Coronary artery (tissue), 2 donors: ENCODE measurements at regions not wholly inside any gene's neighbourhood (a gene's known extent, or its start where the extent isn't known, plus 50 kb on each side); places are given as distances from the start of the nearest gene placed in this dataset.
"Not testable (repeated sequence)": the region's sequence is repeated elsewhere in the genome, so short reads cannot be mapped to it uniquely, and the experiment has no call there.

Source experiments
- DNase-seq: peaks from one replicate; pipeline ENCODE4 v3.0.0-alpha.2; 2017; ENCODE audit warnings: low spot score
- H3K27ac ChIP-seq, 2 donors: fragments of 200-600 bp; sonication (generic); one replicate each; pipeline ENCODE4 v1.5.1; 2016 to 2019
- H3K4me3 ChIP-seq: fragments of 200-600 bp; sonication (generic); 2 replicates; pipeline ENCODE4 v1.5.1; 2016; ENCODE audit warnings: mild to moderate bottlenecking, moderate library complexity
- TF ChIP-seq, protein P1 (sequence below): fragments of 200-600 bp; sonication (generic); IDR thresholded peaks from one replicate; pipeline ENCODE4 v1.5.1; 2019; ENCODE audit warnings: antibody characterized with exemption

DNA sequence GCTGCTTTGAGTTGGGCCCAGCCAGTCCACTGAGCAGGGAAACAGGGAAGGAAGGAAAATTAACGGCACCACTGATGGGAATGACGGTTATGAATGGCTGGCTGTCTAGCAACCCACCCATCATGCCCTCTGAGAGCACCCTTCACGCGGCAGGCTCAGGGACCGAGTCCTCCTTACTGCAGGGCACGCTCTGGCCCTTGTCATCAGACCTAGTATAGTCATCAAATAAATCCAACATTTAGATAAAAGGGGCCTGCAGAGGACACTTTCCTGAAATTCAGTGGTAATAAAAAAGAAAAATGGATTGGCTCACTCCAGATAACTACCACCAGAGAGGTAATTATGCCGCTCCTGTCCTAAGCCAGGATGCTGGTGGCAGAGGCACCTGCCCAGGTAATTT is 509.4 kb downstream of the MATN1 start:
- DNase-seq, result no peak
- no peak overlapping the region for H3K4me3 ChIP-seq
- H3K27ac ChIP-seq, result no peak overlapping the region
- TF ChIP-seq, protein P1, sequence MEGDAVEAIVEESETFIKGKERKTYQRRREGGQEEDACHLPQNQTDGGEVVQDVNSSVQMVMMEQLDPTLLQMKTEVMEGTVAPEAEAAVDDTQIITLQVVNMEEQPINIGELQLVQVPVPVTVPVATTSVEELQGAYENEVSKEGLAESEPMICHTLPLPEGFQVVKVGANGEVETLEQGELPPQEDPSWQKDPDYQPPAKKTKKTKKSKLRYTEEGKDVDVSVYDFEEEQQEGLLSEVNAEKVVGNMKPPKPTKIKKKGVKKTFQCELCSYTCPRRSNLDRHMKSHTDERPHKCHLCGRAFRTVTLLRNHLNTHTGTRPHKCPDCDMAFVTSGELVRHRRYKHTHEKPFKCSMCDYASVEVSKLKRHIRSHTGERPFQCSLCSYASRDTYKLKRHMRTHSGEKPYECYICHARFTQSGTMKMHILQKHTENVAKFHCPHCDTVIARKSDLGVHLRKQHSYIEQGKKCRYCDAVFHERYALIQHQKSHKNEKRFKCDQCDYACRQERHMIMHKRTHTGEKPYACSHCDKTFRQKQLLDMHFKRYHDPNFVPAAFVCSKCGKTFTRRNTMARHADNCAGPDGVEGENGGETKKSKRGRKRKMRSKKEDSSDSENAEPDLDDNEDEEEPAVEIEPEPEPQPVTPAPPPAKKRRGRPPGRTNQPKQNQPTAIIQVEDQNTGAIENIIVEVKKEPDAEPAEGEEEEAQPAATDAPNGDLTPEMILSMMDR, result no peak

DNA sequence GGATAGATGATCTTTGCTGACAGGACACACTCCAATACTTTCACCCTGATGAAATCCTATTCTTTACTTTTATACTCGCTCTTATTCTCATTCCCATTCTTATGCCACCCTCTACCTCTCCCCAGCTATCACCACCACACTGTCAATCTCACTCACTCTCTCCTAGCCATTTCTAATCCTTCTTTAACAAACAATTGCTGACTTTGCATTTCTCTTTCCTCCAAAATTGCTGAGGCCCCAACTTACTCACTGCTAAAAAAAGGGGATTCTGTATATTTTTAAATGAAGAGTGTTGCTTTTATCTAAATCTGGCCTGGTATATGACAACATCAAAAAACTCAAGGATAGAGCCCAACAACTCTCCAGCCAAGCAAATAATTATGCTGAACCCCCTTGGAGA is 515.4 kb downstream of the MATN1 start:
- not testable (repeated sequence) for DNase-seq, H3K27ac ChIP-seq, H3K4me3 ChIP-seq

DNA sequence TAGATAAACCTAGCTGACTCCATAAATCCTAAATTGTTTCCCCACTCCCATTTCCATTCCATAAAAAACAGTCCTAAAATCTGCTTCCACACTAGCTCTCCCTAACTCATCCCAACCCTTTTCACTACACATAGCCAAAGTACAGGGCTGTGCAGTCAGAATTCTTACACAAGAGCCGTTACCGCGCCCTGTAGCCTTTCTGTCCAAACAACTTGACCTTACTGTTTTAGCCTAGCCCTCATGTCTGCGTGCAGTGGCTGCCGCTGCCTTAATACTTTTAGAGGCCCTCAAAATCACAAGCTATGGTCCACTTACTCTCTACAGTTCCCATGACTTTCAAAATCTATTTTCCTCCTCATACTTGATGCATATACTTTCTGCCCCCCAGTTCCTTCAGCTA is 516.8 kb downstream of the MATN1 start:
- H3K4me3 ChIP-seq, DNase-seq, H3K27ac ChIP-seq: not testable (repeated sequence)

DNA sequence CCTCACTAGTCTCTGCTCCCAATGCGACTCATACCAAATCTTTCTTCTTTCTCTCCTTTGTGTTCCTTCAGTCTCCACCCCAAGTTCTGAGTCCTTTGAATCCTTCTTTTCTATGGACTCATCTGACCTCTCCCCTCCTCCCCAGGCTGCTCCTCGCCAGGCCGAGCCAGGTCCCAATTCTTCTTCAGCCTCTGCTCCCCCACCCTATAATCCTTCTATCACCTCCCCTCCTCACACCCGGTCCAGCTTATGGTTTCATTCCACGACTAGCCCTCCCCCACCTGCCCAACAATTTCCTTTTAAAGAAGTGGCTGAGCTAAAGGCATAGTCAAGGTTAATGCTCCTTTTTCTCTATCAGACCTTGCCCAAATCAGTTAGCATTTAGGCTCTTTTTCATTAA is 518.5 kb downstream of the MATN1 start:
- H3K27ac ChIP-seq, DNase-seq, H3K4me3 ChIP-seq: not testable (repeated sequence)

DNA sequence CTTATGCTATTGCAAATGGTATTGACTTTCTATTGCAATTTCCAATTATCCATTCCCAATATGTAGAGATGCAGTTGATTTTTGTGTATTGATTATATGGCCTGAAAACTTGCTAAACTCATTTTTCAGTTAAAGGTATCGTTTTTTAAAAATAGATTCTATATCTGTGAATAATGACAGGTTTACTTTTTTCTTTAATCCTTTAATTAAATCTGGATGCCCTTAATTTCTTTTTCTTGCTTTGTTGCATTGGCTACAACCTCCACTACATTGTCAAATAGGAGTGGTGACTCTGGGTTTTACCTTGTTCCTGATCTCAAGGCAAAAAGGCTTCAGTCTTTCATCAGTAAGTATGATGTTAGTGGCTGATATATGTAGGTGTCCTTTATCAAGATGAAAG is 522.4 kb downstream of the MATN1 start:
- TF ChIP-seq, protein P1, result no peak

DNA sequence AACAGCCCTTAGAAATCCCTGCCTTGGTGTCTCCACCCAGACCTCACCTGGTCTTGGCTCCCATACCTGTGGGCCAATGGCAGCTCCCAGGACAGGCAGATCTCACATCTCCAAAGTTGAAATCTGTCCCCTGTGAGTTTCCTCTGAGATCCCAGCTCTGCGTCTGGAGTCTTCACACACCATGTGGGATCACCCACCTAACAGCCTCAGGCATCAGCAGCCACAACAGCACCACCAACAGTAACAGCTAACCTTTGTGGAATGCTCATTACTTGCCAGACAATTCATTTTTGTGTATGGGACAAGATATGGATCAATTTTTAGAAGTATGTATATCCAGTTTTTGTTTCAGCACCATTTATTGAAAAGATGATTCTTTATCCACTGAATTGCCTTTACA is 523.2 kb downstream of the MATN1 start:
- H3K27ac ChIP-seq, result no peak overlapping the region
- no peak overlapping the region for H3K4me3 ChIP-seq
- DNase-seq, result no peak
- TF ChIP-seq, protein P1, result no peak

More for the DNA sequence above, 522.4 kb downstream of the MATN1 start:
- H3K4me3 ChIP-seq, result no peak overlapping the region
- no peak for DNase-seq
- H3K27ac ChIP-seq, result no peak overlapping the region

DNA sequence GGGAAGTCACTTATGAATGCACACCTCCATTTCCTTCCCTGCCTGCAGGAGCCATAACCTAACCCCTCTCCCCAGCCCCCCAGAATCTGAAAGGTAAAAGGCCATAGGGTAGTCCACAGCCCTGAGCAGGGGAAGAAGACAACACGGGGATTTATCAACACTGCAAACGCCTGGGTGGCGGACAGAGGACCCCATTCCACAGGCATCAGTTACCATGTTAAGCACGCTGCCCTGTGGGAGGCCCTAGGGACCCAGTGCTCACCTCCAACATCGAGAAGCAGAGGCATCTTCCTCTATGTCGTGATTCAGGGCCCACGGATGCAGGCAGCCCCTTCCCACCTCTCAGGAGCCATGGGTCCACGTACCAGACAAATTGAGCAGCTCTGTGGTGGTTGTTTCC is 523.8 kb downstream of the MATN1 start:
- DNase-seq, result no peak
- Histone ChIP-seq H3K27ac (no peak overlapping the region), H3K4me3 (no peak overlapping the region)
- TF ChIP-seq, protein P1, result no peak

DNA sequence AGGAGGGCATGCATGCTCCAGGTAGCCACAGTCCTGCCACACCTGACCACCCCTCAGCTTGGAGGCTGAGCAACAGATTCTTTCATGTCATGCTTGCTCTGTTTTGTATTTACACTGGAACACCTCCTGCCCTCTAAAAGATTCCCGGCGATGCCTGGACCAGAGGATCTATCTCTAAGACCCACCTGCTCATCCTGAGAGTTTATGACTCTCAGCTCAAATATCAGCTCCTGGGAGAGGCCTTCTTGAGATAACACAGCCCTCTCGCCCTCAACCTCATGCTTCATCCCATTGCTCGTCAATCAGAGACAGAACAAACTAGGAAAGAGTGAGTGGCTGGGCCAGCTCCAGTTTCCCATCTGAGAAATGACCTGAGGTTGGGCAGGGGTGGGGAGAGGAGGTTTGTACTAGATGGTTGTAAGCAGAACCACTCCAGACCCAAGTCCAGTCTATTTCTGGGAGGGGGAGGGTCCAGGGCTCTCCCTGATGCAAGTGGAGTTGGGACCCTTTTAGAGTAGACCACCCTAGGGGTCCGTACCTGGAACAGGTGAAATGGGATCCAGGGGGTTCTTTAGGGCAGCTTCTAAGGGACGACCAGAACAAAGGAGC is 524.5 kb downstream of the MATN1 start:
- TF ChIP-seq, protein P1, result no peak
- Histone ChIP-seq H3K27ac (no peak overlapping the region), H3K4me3 (no peak overlapping the region)
- DNase-seq, result no peak

DNA sequence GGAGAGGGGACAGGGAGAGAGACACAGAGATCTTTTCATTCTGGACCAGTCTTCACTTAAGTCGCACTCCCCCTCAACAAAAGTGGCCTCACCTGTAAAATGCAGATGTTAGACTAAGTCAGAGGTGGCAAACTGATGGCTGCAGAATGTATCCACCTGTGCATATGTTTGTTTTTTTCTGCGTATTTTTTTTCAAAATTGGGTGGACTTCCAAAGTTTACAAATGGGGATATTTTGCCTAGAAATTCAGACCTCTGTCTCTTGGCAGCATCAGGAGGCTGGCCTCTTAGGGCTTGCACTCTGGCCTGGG is 525.0 kb downstream of the MATN1 start:
- Histone ChIP-seq H3K4me3 (no peak overlapping the region), H3K27ac (no peak overlapping the region)
- TF ChIP-seq, protein P1, result no peak
- DNase-seq, result no peak
